ENCODE measurements at regions not wholly inside any gene's neighbourhood (a gene's known extent, or its start where the extent isn't known, plus 50 kb on each side); places are given as distances from the start of the nearest gene placed in this dataset.

DNA sequence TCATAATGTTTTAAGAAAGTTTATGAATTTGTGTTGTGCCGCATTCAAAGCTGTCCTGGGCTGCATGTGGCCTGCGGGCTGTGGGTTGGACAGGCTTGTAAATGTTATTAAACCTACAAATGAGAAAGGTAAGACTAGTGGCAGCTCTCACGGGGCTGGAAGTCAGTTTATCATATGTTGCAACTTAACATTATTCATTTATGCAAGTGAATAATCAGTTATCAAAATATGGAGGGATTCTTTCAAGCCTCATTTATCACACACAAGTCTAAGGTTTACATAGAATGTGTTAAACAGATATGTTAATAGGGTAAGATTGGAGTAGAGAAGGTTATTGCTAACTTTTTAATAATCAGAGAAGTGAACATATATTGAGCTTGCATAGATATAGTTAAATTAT, 442.5 kb upstream of the RGS6 start:
- H3K9me3 ChIP-seq (ENCODE audit: control insufficient read depth in 4 of 4, insufficient read depth in 3 of 4, low read length in 3 of 4), result no peaks in the 10 kb centered on the region
- no peak overlapping the region for H3K4me3 ChIP-seq
- TF ChIP-seq, protein P1, sequence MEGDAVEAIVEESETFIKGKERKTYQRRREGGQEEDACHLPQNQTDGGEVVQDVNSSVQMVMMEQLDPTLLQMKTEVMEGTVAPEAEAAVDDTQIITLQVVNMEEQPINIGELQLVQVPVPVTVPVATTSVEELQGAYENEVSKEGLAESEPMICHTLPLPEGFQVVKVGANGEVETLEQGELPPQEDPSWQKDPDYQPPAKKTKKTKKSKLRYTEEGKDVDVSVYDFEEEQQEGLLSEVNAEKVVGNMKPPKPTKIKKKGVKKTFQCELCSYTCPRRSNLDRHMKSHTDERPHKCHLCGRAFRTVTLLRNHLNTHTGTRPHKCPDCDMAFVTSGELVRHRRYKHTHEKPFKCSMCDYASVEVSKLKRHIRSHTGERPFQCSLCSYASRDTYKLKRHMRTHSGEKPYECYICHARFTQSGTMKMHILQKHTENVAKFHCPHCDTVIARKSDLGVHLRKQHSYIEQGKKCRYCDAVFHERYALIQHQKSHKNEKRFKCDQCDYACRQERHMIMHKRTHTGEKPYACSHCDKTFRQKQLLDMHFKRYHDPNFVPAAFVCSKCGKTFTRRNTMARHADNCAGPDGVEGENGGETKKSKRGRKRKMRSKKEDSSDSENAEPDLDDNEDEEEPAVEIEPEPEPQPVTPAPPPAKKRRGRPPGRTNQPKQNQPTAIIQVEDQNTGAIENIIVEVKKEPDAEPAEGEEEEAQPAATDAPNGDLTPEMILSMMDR (IDR thresholded peaks at IDR 0.05; ENCODE audit: control extremely low read depth, extremely low read depth), result no peak
- H3K36me3 ChIP-seq (ENCODE audit: control insufficient read depth in 4 of 4, insufficient read depth in 4 of 4, low read length in 4 of 4), result no peaks in the 10 kb centered on the region
- H3K27me3 ChIP-seq (ENCODE audit: control insufficient read depth in 3 of 3, insufficient read depth in 3 of 3, low read length in 2 of 3), result no peaks in the 10 kb centered on the region
- ATAC-seq (ENCODE audit: insufficient read depth, low FRiP score) (no peak), DNase-seq (no peak)
- H3K9ac ChIP-seq (ENCODE audit: insufficient read depth in 1 of 2, low read length in 2 of 2), result no peak overlapping the region
- WGBS, 2 donors, result 96 to 98% methylated on average over 3 of the region's 3 CpGs
- H3K27ac ChIP-seq (ENCODE audit: low read depth in 1 of 2, low read length in 1 of 2), result no peak overlapping the region
- peaks cover 0 to 34% (median 10%) of the 10 kb centered on the region in 5 donors for H3K4me1 ChIP-seq (ENCODE audit: control insufficient read depth in 5 of 5, insufficient read depth in 5 of 5, low read length in 5 of 5)

GRCh38 chr14:71491931-71492330, 440.3 kb upstream of the RGS6 start:
- 70 to 84% methylated on average over 6 of the region's 6 CpGs for WGBS, 2 donors
- H3K9me3 ChIP-seq (ENCODE audit: control insufficient read depth in 4 of 4, insufficient read depth in 3 of 4, low read length in 3 of 4), result no peaks in the 10 kb centered on the region
- no peak overlapping the region for H3K9ac ChIP-seq (ENCODE audit: insufficient read depth in 1 of 2, low read length in 2 of 2)
- no peaks in the 10 kb centered on the region for H3K27me3 ChIP-seq (ENCODE audit: control insufficient read depth in 3 of 3, insufficient read depth in 3 of 3, low read length in 2 of 3)
- TF ChIP-seq, protein P1 (IDR thresholded peaks at IDR 0.05; ENCODE audit: control extremely low read depth, extremely low read depth), result no peak
- H3K36me3 ChIP-seq (ENCODE audit: control insufficient read depth in 4 of 4, insufficient read depth in 4 of 4, low read length in 4 of 4), result peaks cover 0 to 2% (median 0%) of the 10 kb centered on the region in 4 donors
- no peak overlapping the region for H3K4me3 ChIP-seq
- H3K4me1 ChIP-seq (ENCODE audit: control insufficient read depth in 5 of 5, insufficient read depth in 5 of 5, low read length in 5 of 5), result peaks cover 0 to 23% (median 6%) of the 10 kb centered on the region in 5 donors
- DNase-seq (peak in 2 of 3 donors; percentile 50 to 77), ATAC-seq (ENCODE audit: insufficient read depth, low FRiP score) (no peak)
- H3K27ac ChIP-seq (ENCODE audit: low read depth in 1 of 2, low read length in 1 of 2), result no peak overlapping the region

GRCh38 chr14:71492346-71492745, 439.9 kb upstream of the RGS6 start:
- Histone ChIP-seq H3K4me1 (ENCODE audit: control insufficient read depth in 5 of 5, insufficient read depth in 5 of 5, low read length in 5 of 5) (peaks cover 0 to 23% (median 6%) of the 10 kb centered on the region in 5 donors), H3K27me3 (ENCODE audit: control insufficient read depth in 3 of 3, insufficient read depth in 3 of 3, low read length in 2 of 3) (no peaks in the 10 kb centered on the region), H3K27ac (ENCODE audit: low read depth in 1 of 2, low read length in 1 of 2) (no peak overlapping the region), H3K9ac (ENCODE audit: insufficient read depth in 1 of 2, low read length in 2 of 2) (no peak overlapping the region), H3K9me3 (ENCODE audit: control insufficient read depth in 4 of 4, insufficient read depth in 3 of 4, low read length in 3 of 4) (no peaks in the 10 kb centered on the region), H3K36me3 (ENCODE audit: control insufficient read depth in 4 of 4, insufficient read depth in 4 of 4, low read length in 4 of 4) (peaks cover 0 to 2% (median 0%) of the 10 kb centered on the region in 4 donors), H3K4me3 (no peak overlapping the region)
- ATAC-seq (ENCODE audit: insufficient read depth, low FRiP score) (no peak), DNase-seq (peak in 2 of 3 donors; percentile 77)
- TF ChIP-seq, protein P1 (IDR thresholded peaks at IDR 0.05; ENCODE audit: control extremely low read depth, extremely low read depth), result no peak
- 68 to 70% methylated on average over 5 of the region's 5 CpGs for WGBS, 2 donors

GRCh38 chr14:71497645-71498086, 434.6 kb upstream of the RGS6 start:
- Histone ChIP-seq H3K9me3 (ENCODE audit: control insufficient read depth in 4 of 4, insufficient read depth in 3 of 4, low read length in 3 of 4) (no peaks in the 10 kb centered on the region), H3K36me3 (ENCODE audit: control insufficient read depth in 4 of 4, insufficient read depth in 4 of 4, low read length in 4 of 4) (peaks cover 0 to 2% (median 0%) of the 10 kb centered on the region in 4 donors), H3K4me1 (ENCODE audit: control insufficient read depth in 5 of 5, insufficient read depth in 5 of 5, low read length in 5 of 5) (peaks cover under 1 to 16% (median 3%) of the 10 kb centered on the region in 5 donors), H3K9ac (ENCODE audit: insufficient read depth in 1 of 2, low read length in 2 of 2) (no peak overlapping the region), H3K27me3 (ENCODE audit: control insufficient read depth in 3 of 3, insufficient read depth in 3 of 3, low read length in 2 of 3) (no peaks in the 10 kb centered on the region), H3K27ac (ENCODE audit: low read depth in 1 of 2, low read length in 1 of 2) (no peak overlapping the region), H3K4me3 (no peak overlapping the region)
- ATAC-seq (ENCODE audit: insufficient read depth, low FRiP score) (peak; percentile 62), DNase-seq (no peak)
- TF ChIP-seq, protein P1 (IDR thresholded peaks at IDR 0.05; ENCODE audit: control extremely low read depth, extremely low read depth), result no peak
- WGBS, 2 donors, result 48 to 64% methylated on average over 2 of the region's 2 CpGs

Data from lung (tissue), 11 donors.